KMS-11 (cell line): ENCODE measurements at regions not wholly inside any gene's neighbourhood (a gene's known extent, or its start where the extent isn't known, plus 50 kb on each side); places are given as distances from the start of the nearest gene placed in this dataset.

Source experiments
- H2AFZ ChIP-seq: fragments of 200-600 bp; sonication (generic); 2 replicates; pipeline ENCODE4 v1.6.1; 2016; ENCODE audit warnings: antibody characterized with exemption, mixed run types, low read depth
- H3K27ac ChIP-seq: fragments of 200-600 bp; sonication (generic); 2 replicates; pipeline ENCODE4 v1.6.1; 2016; ENCODE audit warnings: mild to moderate bottlenecking, mixed run types
- H3K27me3 ChIP-seq: fragments of 200-600 bp; sonication (generic); 2 replicates; pipeline ENCODE4 v1.6.1; 2017; ENCODE audit warnings: mild to moderate bottlenecking, low read depth, mixed run types, moderate library complexity; ENCODE audit not compliant: insufficient read depth
- H3K36me3 ChIP-seq: fragments of 200-600 bp; sonication (generic); 2 replicates; pipeline ENCODE4 v1.6.1; 2017; ENCODE audit warnings: mild to moderate bottlenecking, mixed run types; ENCODE audit not compliant: insufficient read depth
- H3K4me1 ChIP-seq: fragments of 200-600 bp; sonication (generic); 2 replicates; pipeline ENCODE4 v1.6.1; 2016; ENCODE audit warnings: mild to moderate bottlenecking, low read depth, mixed run types; ENCODE audit not compliant: poor library complexity, severe bottlenecking
- H3K4me2 ChIP-seq: fragments of 200-600 bp; sonication (generic); 2 replicates; pipeline ENCODE4 v1.7.0; 2016; ENCODE audit warnings: mild to moderate bottlenecking, mixed run types
- H3K4me3 ChIP-seq: fragments of 200-600 bp; sonication (generic); IDR thresholded peaks from 2 replicates; pipeline ENCODE4 v1.6.1; 2017; ENCODE audit warnings: low read depth, low read length, mixed read lengths; ENCODE audit not compliant: insufficient read depth
- H3K79me2 ChIP-seq: fragments of 200-600 bp; sonication (generic); 2 replicates; pipeline ENCODE4 v1.6.1; 2016; ENCODE audit warnings: low read depth, mixed run types; ENCODE audit not compliant: insufficient read depth
- H3K9ac ChIP-seq: fragments of 200-600 bp; sonication (generic); 2 replicates; pipeline ENCODE4 v1.6.1; 2016; ENCODE audit warnings: mild to moderate bottlenecking, mixed run types
- H4K20me1 ChIP-seq: fragments of 200-600 bp; sonication (generic); 2 replicates; pipeline ENCODE4 v1.6.1; 2016; ENCODE audit warnings: mild to moderate bottlenecking, mixed run types; ENCODE audit not compliant: insufficient read depth
- CTCF ChIP-seq: fragments of 200-600 bp; sonication (generic); conservative IDR thresholded peaks from 2 replicates; pipeline ENCODE4 v1.6.1; 2017; ENCODE audit warnings: low read depth, mild to moderate bottlenecking, antibody characterized with exemption, low read length, moderate library complexity, mixed read lengths

DNA sequence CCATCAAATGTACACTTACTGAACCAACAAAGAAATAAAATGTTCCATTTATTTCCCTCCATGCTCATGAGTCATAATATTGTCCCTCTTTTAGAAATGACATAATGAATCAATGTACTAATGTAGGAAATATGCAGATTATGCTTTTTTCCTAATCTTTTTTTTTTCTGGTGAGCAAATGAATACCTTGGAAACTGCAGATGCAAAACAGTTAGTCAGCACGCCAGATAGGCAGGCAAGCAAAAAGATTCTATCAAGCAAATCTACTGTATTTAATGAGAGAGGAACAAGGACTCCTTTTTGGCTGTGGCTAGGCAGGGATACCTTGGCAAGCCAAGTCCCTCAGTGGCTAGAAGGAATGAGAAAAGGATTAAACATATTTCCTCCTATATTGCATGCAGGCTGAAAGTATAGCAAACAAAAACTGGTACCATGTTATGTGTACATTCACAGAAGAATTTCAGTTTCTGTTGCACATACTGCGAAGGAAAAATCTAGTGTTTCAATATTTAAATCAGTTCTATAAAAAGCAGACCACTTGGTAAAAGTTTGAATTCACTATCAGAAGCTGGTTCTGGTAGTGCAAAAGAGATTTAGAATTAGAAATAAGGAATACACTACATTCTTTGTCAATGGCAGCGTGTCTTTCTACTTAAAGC is 605.4 kb downstream of the TLE1 start:
- no peak overlapping the region for H3K4me3 ChIP-seq
- peaks cover 12% of the 10 kb centered on the region for H3K4me1 ChIP-seq
- H3K9ac ChIP-seq: no peak overlapping the region
- TF ChIP-seq CTCF: no peak
- H3K4me2 ChIP-seq: peak overlapping the region; percentile 43
- peak overlapping the region; percentile 56 for H2AFZ ChIP-seq
- H4K20me1 ChIP-seq: no peaks in the 10 kb centered on the region
- H3K79me2 ChIP-seq: no peaks in the 10 kb centered on the region
- no peak overlapping the region for H3K27ac ChIP-seq
- H3K36me3 ChIP-seq: no peaks in the 10 kb centered on the region
- no peaks in the 10 kb centered on the region for H3K27me3 ChIP-seq

GRCh38 chr9:81083067-81083466 is 606.3 kb downstream of the TLE1 start:
- H3K4me2 ChIP-seq: no peak overlapping the region
- H3K36me3 ChIP-seq: no peaks in the 10 kb centered on the region
- TF ChIP-seq CTCF: no peak
- H4K20me1 ChIP-seq: no peaks in the 10 kb centered on the region
- H3K79me2 ChIP-seq: no peaks in the 10 kb centered on the region
- no peak overlapping the region for H3K9ac ChIP-seq
- no peaks in the 10 kb centered on the region for H3K27me3 ChIP-seq
- H3K4me3 ChIP-seq: no peak overlapping the region
- H3K27ac ChIP-seq: no peak overlapping the region
- no peak overlapping the region for H2AFZ ChIP-seq
- H3K4me1 ChIP-seq: peaks cover 12% of the 10 kb centered on the region

DNA sequence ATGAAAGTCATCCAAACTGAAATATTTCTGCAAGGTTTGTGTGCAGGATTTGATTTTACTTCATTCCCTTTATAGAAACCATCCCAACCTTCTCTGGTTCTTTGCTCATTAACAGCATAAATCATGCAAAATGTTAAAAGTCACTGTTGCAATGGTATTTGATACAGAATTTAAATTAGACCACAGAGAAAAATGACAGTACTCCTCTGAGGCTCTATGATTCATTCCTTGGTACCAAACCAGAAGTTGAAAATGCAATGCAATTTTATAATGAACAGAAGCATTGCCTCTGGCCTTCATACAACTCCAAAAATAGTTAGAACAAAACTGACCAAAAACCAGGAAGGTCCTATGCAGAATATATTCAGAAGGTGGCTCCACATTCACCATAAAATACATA is 607.1 kb downstream of the TLE1 start:
- H3K36me3 ChIP-seq: no peaks in the 10 kb centered on the region
- no peak overlapping the region for H3K9ac ChIP-seq
- H3K4me2 ChIP-seq: no peak overlapping the region
- TF ChIP-seq CTCF: no peak
- no peaks in the 10 kb centered on the region for H3K79me2 ChIP-seq
- H3K4me3 ChIP-seq: no peak overlapping the region
- H3K27ac ChIP-seq: no peak overlapping the region
- no peaks in the 10 kb centered on the region for H3K27me3 ChIP-seq
- H4K20me1 ChIP-seq: no peaks in the 10 kb centered on the region
- H3K4me1 ChIP-seq: peaks cover 12% of the 10 kb centered on the region
- no peak overlapping the region for H2AFZ ChIP-seq

DNA sequence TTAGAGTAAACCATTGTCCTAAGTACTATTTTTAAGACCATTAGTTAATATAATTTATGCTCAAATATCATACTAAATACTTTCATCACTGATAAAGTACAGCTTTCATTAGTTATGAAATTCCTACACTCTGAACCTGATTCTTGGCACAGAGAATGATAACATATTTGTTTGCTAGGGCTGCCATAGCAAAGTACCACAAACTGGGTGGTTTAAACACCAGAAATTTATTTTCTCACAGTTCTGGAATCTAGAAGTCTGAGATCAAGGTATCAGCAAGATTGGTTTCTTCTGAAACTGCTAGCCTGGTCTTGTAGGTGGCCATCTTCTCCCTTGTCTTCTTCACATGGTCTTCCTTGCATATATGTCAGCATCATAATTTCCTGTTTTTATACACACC is 608.4 kb downstream of the TLE1 start:
- H4K20me1 ChIP-seq: no peaks in the 10 kb centered on the region
- no peak overlapping the region for H3K27ac ChIP-seq
- H3K27me3 ChIP-seq: no peaks in the 10 kb centered on the region
- no peaks in the 10 kb centered on the region for H3K79me2 ChIP-seq
- no peak overlapping the region for H3K4me2 ChIP-seq
- H3K9ac ChIP-seq: no peak overlapping the region
- no peak overlapping the region for H2AFZ ChIP-seq
- H3K4me1 ChIP-seq: peaks cover 12% of the 10 kb centered on the region
- H3K36me3 ChIP-seq: no peaks in the 10 kb centered on the region
- TF ChIP-seq CTCF: no peak
- H3K4me3 ChIP-seq: no peak overlapping the region
